Gastroesophageal sphincter (tissue), 3 donors: ENCODE measurements at regions not wholly inside any gene's neighbourhood (a gene's known extent, or its start where the extent isn't known, plus 50 kb on each side); places are given as distances from the start of the nearest gene placed in this dataset.

ENCODE experiments used
- CTCF ChIP-seq, 4 experiments: fragments of 200-600 bp in 2 of 4; fragments of 450-650 bp in 2 of 4; sonication (generic) in 1 of 4; IDR thresholded peaks; one replicate each; pipeline ENCODE4 v1.5.1; 2017 to 2019; ENCODE audit warnings: antibody characterized with exemption in 4 of 4, mild to moderate bottlenecking in 2 of 4, moderate library complexity in 2 of 4
- EP300 ChIP-seq: sonication (generic); formaldehyde crosslinking; IDR thresholded peaks from one replicate; pipeline ENCODE4 v1.6.1; 2017; ENCODE audit warnings: antibody characterized with exemption, mild to moderate bottlenecking
- POLR2A ChIP-seq, 2 donors: fragments of 450-650 bp; IDR thresholded peaks; one replicate each; pipeline ENCODE4 v1.6.1; 2017; ENCODE audit warnings: antibody characterized with exemption in 2 of 2, mild to moderate bottlenecking in 2 of 2, moderate library complexity in 1 of 2
- POLR2AphosphoS5 ChIP-seq: sonication (generic); formaldehyde crosslinking; IDR thresholded peaks from one replicate; pipeline ENCODE4 v1.6.1; 2017; ENCODE audit warnings: antibody characterized with exemption

DNA sequence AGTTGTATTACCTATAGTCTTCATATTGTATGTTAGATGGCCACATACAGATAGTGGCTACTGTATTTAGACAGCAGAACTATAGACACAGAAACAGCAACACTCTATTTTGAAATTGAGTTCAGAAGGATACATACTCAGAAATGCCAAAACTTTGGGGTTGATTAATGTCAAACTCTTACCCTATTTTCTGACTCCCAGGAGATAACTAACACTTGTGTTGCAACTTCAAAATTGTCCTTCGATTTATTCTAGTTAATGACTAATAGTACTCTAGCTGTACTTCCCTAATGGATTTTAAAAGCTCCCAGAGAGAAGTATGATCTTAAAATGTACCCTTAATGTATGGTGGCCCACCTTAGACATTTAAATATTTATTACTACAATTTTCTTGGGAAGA, 229.9 kb upstream of the UGT8 start:
- no peak for TF ChIP-seq CTCF (IDR thresholded peaks at IDR 0.05)
- TF ChIP-seq EP300: no peak
- TF ChIP-seq POLR2AphosphoS5: no peak
- no peak for TF ChIP-seq POLR2A (IDR thresholded peaks at IDR 0.05)
